Endodermal cell (in vitro differentiated cells): ENCODE measurements at regions not wholly inside any gene's neighbourhood (a gene's known extent, or its start where the extent isn't known, plus 50 kb on each side); places are given as distances from the start of the nearest gene placed in this dataset.

Source experiments
- DNase-seq: peaks from one replicate; pipeline ENCODE4 v3.0.0-alpha.2; 2017
- H3K27ac ChIP-seq: 2 replicates; pipeline ENCODE4 v1.5.1; 2013; ENCODE audit warnings: mild to moderate bottlenecking, low read depth, low read length, moderate library complexity
- H3K27me3 ChIP-seq: 2 replicates; pipeline ENCODE4 v1.6.1; 2013; ENCODE audit warnings: mild to moderate bottlenecking, low read length, moderate library complexity; ENCODE audit not compliant: insufficient read depth, control insufficient read depth, poor library complexity, severe bottlenecking
- H3K36me3 ChIP-seq: 2 replicates; pipeline ENCODE4 v1.7.0; 2013; ENCODE audit warnings: mild to moderate bottlenecking, low read length, moderate library complexity; ENCODE audit not compliant: control insufficient read depth, insufficient read depth
- H3K4me1 ChIP-seq: one replicate; pipeline ENCODE4 v1.7.0; 2013; ENCODE audit warnings: low read length; ENCODE audit not compliant: control insufficient read depth, insufficient read depth
- H3K4me3 ChIP-seq: 2 replicates; pipeline ENCODE4 v1.5.1; 2013; ENCODE audit warnings: mild to moderate bottlenecking, low read length, moderate library complexity
- H3K9ac ChIP-seq: 2 replicates; pipeline ENCODE4 v1.6.1; 2013; ENCODE audit warnings: mild to moderate bottlenecking, low read length, moderate library complexity; ENCODE audit not compliant: poor library complexity, severe bottlenecking; ENCODE audit errors: extremely low read depth
- H3K9me3 ChIP-seq: 2 replicates; pipeline ENCODE4 v1.6.1; 2013; ENCODE audit warnings: mild to moderate bottlenecking, low read length, moderate library complexity; ENCODE audit not compliant: control insufficient read depth
- H3K27ac Mint-ChIP-seq: 2 replicates; pipeline ENCODE4 v1.8.0; 2020; ENCODE audit warnings: mixed read lengths
- H3K27me3 Mint-ChIP-seq: 2 replicates; pipeline ENCODE4 v1.8.0; 2021; ENCODE audit warnings: mild to moderate bottlenecking, mixed read lengths; ENCODE audit not compliant: insufficient read depth
- H3K36me3 Mint-ChIP-seq: 2 replicates; pipeline ENCODE4 v1.8.0; 2020; ENCODE audit warnings: low read depth, mixed read lengths
- H3K4me1 Mint-ChIP-seq: 2 replicates; pipeline ENCODE4 v1.8.0; 2020; ENCODE audit warnings: mixed read lengths
- H3K4me3 Mint-ChIP-seq: 2 replicates; pipeline ENCODE4 v1.8.0; 2020; ENCODE audit warnings: mild to moderate bottlenecking, moderate library complexity, mixed read lengths
- H3K9me3 Mint-ChIP-seq: 2 replicates; pipeline ENCODE4 v1.8.0; 2020; ENCODE audit warnings: mild to moderate bottlenecking, mixed read lengths
- WGBS, 2 experiments: methylation state at CpG; one replicate each; pipeline versions ENCODE4 v1.1.5 to v1.1.7; 2013; ENCODE audit warnings: missing lambda C conversion rate in 2 of 2, mixed read lengths in 1 of 2; ENCODE audit not compliant: insufficient coverage in 1 of 2, insufficient read length in 1 of 2; 5-methylcytosine and 5-hydroxymethylcytosine counted together
- TF ChIP-seq, protein P1 (sequence below): fragments of 200-600 bp; sonication (generic); conservative IDR thresholded peaks from 2 replicates; pipeline ENCODE4 v1.5.0; 2021; ENCODE audit warnings: antibody characterized with exemption, mild to moderate bottlenecking

DNA sequence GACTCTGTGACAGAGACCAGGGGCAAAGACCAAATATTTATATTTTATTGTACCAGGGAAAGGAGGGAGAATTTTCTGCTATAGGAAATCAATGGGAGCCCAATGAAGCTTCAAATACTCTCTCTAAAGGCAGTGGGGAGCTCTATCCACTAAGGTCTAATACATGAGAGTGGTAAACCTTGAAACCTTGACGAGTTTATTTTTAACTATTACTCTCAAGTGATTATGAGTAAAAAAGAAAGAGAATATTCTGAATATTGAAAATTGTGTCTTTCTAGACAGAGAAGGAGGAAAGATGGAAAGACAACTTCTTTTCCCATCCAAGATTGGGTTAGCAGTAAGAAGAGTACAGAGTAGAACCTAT lies 1722.1 kb upstream of the SEL1L start:
- no peaks in the 10 kb centered on the region for H3K4me1 Mint-ChIP-seq
- no peak overlapping the region for H3K4me3 ChIP-seq
- no peaks in the 10 kb centered on the region for H3K4me1 ChIP-seq
- no peak overlapping the region for H3K27ac Mint-ChIP-seq
- no peaks in the 10 kb centered on the region for H3K27me3 Mint-ChIP-seq
- no peaks in the 10 kb centered on the region for H3K9me3 Mint-ChIP-seq
- H3K27ac ChIP-seq, result no peak overlapping the region
- H3K36me3 ChIP-seq, result no peaks in the 10 kb centered on the region
- no peaks in the 10 kb centered on the region for H3K36me3 Mint-ChIP-seq
- H3K9me3 ChIP-seq, result no peaks in the 10 kb centered on the region
- no peak for DNase-seq
- 78% methylated on average over 1 of the region's 1 CpG; no CpG with 5 or more reads in 1 of the 2 experiments for WGBS, 2 experiments
- no peak overlapping the region for H3K4me3 Mint-ChIP-seq
- H3K9ac ChIP-seq, result no peak overlapping the region
- H3K27me3 ChIP-seq, result no peaks in the 10 kb centered on the region
- TF ChIP-seq, protein P1, sequence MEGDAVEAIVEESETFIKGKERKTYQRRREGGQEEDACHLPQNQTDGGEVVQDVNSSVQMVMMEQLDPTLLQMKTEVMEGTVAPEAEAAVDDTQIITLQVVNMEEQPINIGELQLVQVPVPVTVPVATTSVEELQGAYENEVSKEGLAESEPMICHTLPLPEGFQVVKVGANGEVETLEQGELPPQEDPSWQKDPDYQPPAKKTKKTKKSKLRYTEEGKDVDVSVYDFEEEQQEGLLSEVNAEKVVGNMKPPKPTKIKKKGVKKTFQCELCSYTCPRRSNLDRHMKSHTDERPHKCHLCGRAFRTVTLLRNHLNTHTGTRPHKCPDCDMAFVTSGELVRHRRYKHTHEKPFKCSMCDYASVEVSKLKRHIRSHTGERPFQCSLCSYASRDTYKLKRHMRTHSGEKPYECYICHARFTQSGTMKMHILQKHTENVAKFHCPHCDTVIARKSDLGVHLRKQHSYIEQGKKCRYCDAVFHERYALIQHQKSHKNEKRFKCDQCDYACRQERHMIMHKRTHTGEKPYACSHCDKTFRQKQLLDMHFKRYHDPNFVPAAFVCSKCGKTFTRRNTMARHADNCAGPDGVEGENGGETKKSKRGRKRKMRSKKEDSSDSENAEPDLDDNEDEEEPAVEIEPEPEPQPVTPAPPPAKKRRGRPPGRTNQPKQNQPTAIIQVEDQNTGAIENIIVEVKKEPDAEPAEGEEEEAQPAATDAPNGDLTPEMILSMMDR, result no peak

GRCh38 chr14:83257466-83258439 lies 1724.1 kb upstream of the SEL1L start:
- H3K27me3 Mint-ChIP-seq, result no peaks in the 10 kb centered on the region
- no peaks in the 10 kb centered on the region for H3K36me3 Mint-ChIP-seq
- H3K9me3 Mint-ChIP-seq, result no peaks in the 10 kb centered on the region
- H3K4me3 ChIP-seq, result no peak overlapping the region
- H3K4me3 Mint-ChIP-seq, result no peak overlapping the region
- no peaks in the 10 kb centered on the region for H3K36me3 ChIP-seq
- H3K27me3 ChIP-seq, result no peaks in the 10 kb centered on the region
- no peak for DNase-seq
- H3K9me3 ChIP-seq, result no peaks in the 10 kb centered on the region
- no peak overlapping the region for H3K27ac Mint-ChIP-seq
- 90% methylated on average over 4 of the region's 5 CpGs; no CpG with 5 or more reads in 1 of the 2 experiments for WGBS, 2 experiments
- TF ChIP-seq, protein P1, result no peak
- H3K9ac ChIP-seq, result no peak overlapping the region
- no peaks in the 10 kb centered on the region for H3K4me1 ChIP-seq
- H3K4me1 Mint-ChIP-seq, result no peaks in the 10 kb centered on the region
- H3K27ac ChIP-seq, result no peak overlapping the region

- Histone ChIP-seq H3K27ac (no peak overlapping the region), H3K27me3 (no peaks in the 10 kb centered on the region), H3K4me3 (no peak overlapping the region), H3K4me1 (no peaks in the 10 kb centered on the region), H3K9me3 (no peaks in the 10 kb centered on the region), H3K9ac (no peak overlapping the region), H3K36me3 (no peaks in the 10 kb centered on the region)
- Mint-ChIP-seq H3K9me3 (no peaks in the 10 kb centered on the region), H3K27ac (no peak overlapping the region), H3K36me3 (no peaks in the 10 kb centered on the region), H3K27me3 (no peaks in the 10 kb centered on the region), H3K4me3 (no peak overlapping the region), H3K4me1 (no peaks in the 10 kb centered on the region)
- TF ChIP-seq, protein P1, result no peak
- WGBS, 2 experiments, result 93 to 100% methylated on average over 2 of the region's 3 CpGs
- DNase-seq, result no peak
Observed at GRCh38 chr14:83260751-83261150, 1727.1 kb upstream of the SEL1L start.
